Sigmoid colon (tissue), 6 donors: ENCODE measurements at regions not wholly inside any gene's neighbourhood (a gene's known extent, or its start where the extent isn't known, plus 50 kb on each side); places are given as distances from the start of the nearest gene placed in this dataset.

Experiments
- DNase-seq: peaks from one replicate; pipeline ENCODE4 v3.0.0-alpha.2; 2019
- H3K27ac ChIP-seq, 4 donors: fragments of 200-600 bp; sonication (generic); one replicate each; pipeline ENCODE4 v1.5.1; 2016 to 2019; ENCODE audit warnings: mild to moderate bottlenecking in 1 of 4
- H3K27me3 ChIP-seq, 3 donors: fragments of 200-600 bp; sonication (generic); one replicate each; pipeline ENCODE4 v1.5.1; 2019; ENCODE audit warnings: mild to moderate bottlenecking in 1 of 3
- H3K36me3 ChIP-seq, 4 donors: fragments of 200-600 bp; sonication (generic); one replicate each; pipeline ENCODE4 v1.5.1; 2016 to 2019
- H3K4me1 ChIP-seq, 4 donors: fragments of 200-600 bp; sonication (generic); one replicate each; pipeline ENCODE4 v1.5.1; 2017 to 2019
- H3K4me3 ChIP-seq, 4 donors: fragments of 200-600 bp; sonication (generic); one replicate each; pipeline ENCODE4 v1.5.1; 2017 to 2019; ENCODE audit warnings: mild to moderate bottlenecking in 2 of 4, moderate library complexity in 1 of 4
- H3K9me3 ChIP-seq, 4 donors: fragments of 200-600 bp in 3 of 4; sonication (generic) in 3 of 4; one replicate each; pipeline versions ENCODE4 v1.5.1 to v1.6.1; 2013 to 2019
- CTCF ChIP-seq, 4 experiments: fragments of 450-650 bp in 3 of 4; fragments of 200-600 bp in 1 of 4; IDR thresholded peaks; one replicate each; pipeline ENCODE4 v1.5.1; 2016 to 2019; ENCODE audit warnings: antibody characterized with exemption in 4 of 4, mild to moderate bottlenecking in 3 of 4, moderate library complexity in 2 of 4
- EP300 ChIP-seq, 4 donors: sonication (generic); formaldehyde crosslinking; IDR thresholded peaks; one replicate each; pipeline ENCODE4 v1.6.1; 2017; ENCODE audit warnings: antibody characterized with exemption in 4 of 4
- POLR2A ChIP-seq, 2 donors: fragments of 450-650 bp; IDR thresholded peaks; one replicate each; pipeline ENCODE4 v1.6.1; 2016; ENCODE audit warnings: antibody characterized with exemption in 2 of 2, mild to moderate bottlenecking in 2 of 2, moderate library complexity in 2 of 2
- POLR2AphosphoS5 ChIP-seq, 4 donors: sonication (generic); formaldehyde crosslinking; IDR thresholded peaks; one replicate each; pipeline ENCODE4 v1.6.1; 2017; ENCODE audit warnings: antibody characterized with exemption in 4 of 4
- WGBS, 2 donors: extraction: QIAGEN DNeasy Blood & Tissue Kit; methylation state at CpG; one replicate each; pipeline ENCODE4 v1.1.7; 2013; 5-methylcytosine and 5-hydroxymethylcytosine counted together
- intact Hi-C: fragments of 100-400 bp; cut with DNase I; formaldehyde crosslinking; loops from one replicate; pipeline ENCODE4 v1.15.1; 2023
- donor health status: healthy with polysubstance abuse.
- donor health status: healthy.

- DNase-seq = no peak
- H3K27me3 ChIP-seq = no peaks in the 10 kb centered on the region
- no peak overlapping the region for H3K4me3 ChIP-seq
- H3K36me3 ChIP-seq = no peaks in the 10 kb centered on the region
- H3K4me1 ChIP-seq = no peaks in the 10 kb centered on the region
- TF ChIP-seq EP300 (IDR thresholded peaks at IDR 0.05) (no peak), CTCF (IDR thresholded peaks at IDR 0.05) (no peak)
- WGBS, 2 donors = 75 to 87% methylated on average over 5 of the region's 5 CpGs
- intact Hi-C loops = no loop called here
- no peaks in the 10 kb centered on the region for H3K9me3 ChIP-seq
- peak overlapping the region in 1 of 4 donors; percentile 1 for H3K27ac ChIP-seq
These were observed 58.3 kb upstream of the UPP2 start for GRCh38 chr2:158043181-158043948.

- no peak for DNase-seq
- Histone ChIP-seq H3K9me3 (no peaks in the 10 kb centered on the region), H3K4me3 (no peak overlapping the region), H3K4me1 (no peaks in the 10 kb centered on the region), H3K27ac (no peak overlapping the region), H3K36me3 (no peaks in the 10 kb centered on the region), H3K27me3 (no peaks in the 10 kb centered on the region)
- WGBS, 2 donors = 68 to 82% methylated on average over 6 of the region's 6 CpGs
- TF ChIP-seq EP300 (IDR thresholded peaks at IDR 0.05) (no peak), CTCF (IDR thresholded peaks at IDR 0.05) (no peak), POLR2A (IDR thresholded peaks at IDR 0.05) (no peak), POLR2AphosphoS5 (IDR thresholded peaks at IDR 0.05) (no peak)
- intact Hi-C loops = no loop called here
These were observed 59.0 kb upstream of the UPP2 start for GRCh38 chr2:158042666-158043065.

GRCh38 chr2:158042245-158042644 lies 59.4 kb upstream of the UPP2 start:
- DNase-seq = no peak
- Histone ChIP-seq H3K4me1 (no peaks in the 10 kb centered on the region), H3K4me3 (no peak overlapping the region), H3K27ac (no peak overlapping the region), H3K27me3 (no peaks in the 10 kb centered on the region), H3K9me3 (no peaks in the 10 kb centered on the region), H3K36me3 (no peaks in the 10 kb centered on the region)
- 54 to 89% methylated on average over 2 of the region's 2 CpGs for WGBS, 2 donors
- TF ChIP-seq EP300 (IDR thresholded peaks at IDR 0.05) (no peak), CTCF (IDR thresholded peaks at IDR 0.05) (no peak), POLR2AphosphoS5 (IDR thresholded peaks at IDR 0.05) (no peak), POLR2A (IDR thresholded peaks at IDR 0.05) (no peak)
- intact Hi-C loops = no loop called here

GRCh38 chr2:158041400-158041799 lies 60.3 kb upstream of the UPP2 start:
- intact Hi-C loops = no loop called here
- no peak for TF ChIP-seq EP300 (IDR thresholded peaks at IDR 0.05)
- no peak for TF ChIP-seq POLR2A (IDR thresholded peaks at IDR 0.05)
- TF ChIP-seq CTCF (IDR thresholded peaks at IDR 0.05) = no peak
- TF ChIP-seq POLR2AphosphoS5 (IDR thresholded peaks at IDR 0.05) = no peak
- 93% methylated on average over 2 of the region's 2 CpGs for WGBS, 2 donors

GRCh38 chr2:158038901-158039300 lies 62.8 kb upstream of the UPP2 start:
- Histone ChIP-seq H3K4me1 (no peaks in the 10 kb centered on the region), H3K9me3 (no peaks in the 10 kb centered on the region), H3K27ac (no peak overlapping the region), H3K27me3 (no peaks in the 10 kb centered on the region), H3K36me3 (no peaks in the 10 kb centered on the region), H3K4me3 (no peak overlapping the region)
- 95 to 96% methylated on average over 5 of the region's 5 CpGs for WGBS, 2 donors
- DNase-seq = no peak
- TF ChIP-seq CTCF (IDR thresholded peaks at IDR 0.05) (no peak), POLR2AphosphoS5 (IDR thresholded peaks at IDR 0.05) (no peak), EP300 (IDR thresholded peaks at IDR 0.05) (no peak), POLR2A (IDR thresholded peaks at IDR 0.05) (no peak)
- intact Hi-C loops = no loop called here

More at GRCh38 chr2:158041400-158041799, 60.3 kb upstream of the UPP2 start:
- Histone ChIP-seq H3K4me1 (no peaks in the 10 kb centered on the region), H3K27me3 (no peaks in the 10 kb centered on the region), H3K36me3 (no peaks in the 10 kb centered on the region), H3K9me3 (no peaks in the 10 kb centered on the region), H3K27ac (no peak overlapping the region), H3K4me3 (no peak overlapping the region)
- no peak for DNase-seq
